K562 (cell line): ENCODE measurements at regions not wholly inside any gene's neighbourhood (a gene's known extent, or its start where the extent isn't known, plus 50 kb on each side); places are given as distances from the start of the nearest gene placed in this dataset.

Experiments used
- ARID3B ChIP-seq: fragments of 250-450 bp; sonication (Bioruptor Pico); IDR thresholded peaks from 2 replicates; pipeline ENCODE4 v1.4.0; 2020; ENCODE audit warnings: borderline replicate concordance
- BRCA1 ChIP-seq, 2 experiments: fragments of 450-650 bp in 1 of 2; sonication (generic) in 1 of 2; formaldehyde crosslinking in 1 of 2; IDR thresholded peaks; 2 replicates each; pipeline versions ENCODE4 v1.5.0 to v1.6.1; 2017 to 2020; ENCODE audit warnings: mild to moderate bottlenecking in 1 of 2, missing genetic modification reagents in 1 of 2
- DEAF1 ChIP-seq: fragments of 450-650 bp; formaldehyde crosslinking; IDR thresholded peaks from 2 replicates; pipeline ENCODE4 v1.4.0; 2020; ENCODE audit warnings: mild to moderate bottlenecking, moderate library complexity
- FOXK2 ChIP-seq, 2 experiments: fragments of 450-650 bp; IDR thresholded peaks in 1 of 2; conservative IDR thresholded peaks in 1 of 2; 2 replicates each; pipeline ENCODE4 v1.6.1; 2016; ENCODE audit warnings: low read depth in 2 of 2, mild to moderate bottlenecking in 1 of 2
- NR2C2 ChIP-seq, 2 experiments: fragments of 200-800 bp in 1 of 2; sonication (Bioruptor generic) in 1 of 2; sonication (generic) in 1 of 2; formaldehyde crosslinking in 1 of 2; IDR thresholded peaks; 2 replicates each; pipeline versions ENCODE4 v1.6.1 to v1.8.0; 2016 to 2022; ENCODE audit warnings: mild to moderate bottlenecking in 1 of 2, missing compliant biosample characterization in 1 of 2, missing genetic modification characterization in 1 of 2, missing genetic modification reagents in 1 of 2
- RBM39 ChIP-seq: fragments of 200-400 bp; formaldehyde crosslinking; optimal IDR thresholded peaks from 2 replicates; pipeline ENCODE3; 2018; ENCODE audit warnings: low read depth, low read length
- ZNF655 ChIP-seq: fragments of 250-450 bp; sonication (Bioruptor Pico); IDR thresholded peaks from 2 replicates; pipeline ENCODE4 v1.5.0; 2021

GRCh38 chr11:29100967-29101366, 915.9 kb downstream of the KCNA4 start (continued):
- TF ChIP-seq FOXK2 (conservative IDR thresholded peaks at IDR 0.05 in 1 of 2, IDR thresholded peaks at IDR 0.05 in 1 of 2; ENCODE audit: low read depth in 2 of 2) (no peak), DEAF1 (CRISPR knock-in tag) (no peak), RBM39 (no peak), ARID3B (CRISPR knock-in tag) (no peak), BRCA1 (IDR thresholded peaks at IDR 0.05) (no peak), BRCA1 (CRISPR knock-in tag; IDR thresholded peaks at IDR 0.05) (no peak), NR2C2 (CRISPR knock-in tag; IDR thresholded peaks at IDR 0.05) (no peak), NR2C2 (tag; IDR thresholded peaks at IDR 0.05) (no peak), ZNF655 (no peak)
